Neural cell (in vitro differentiated cells): ENCODE measurements at regions not wholly inside any gene's neighbourhood (a gene's known extent, or its start where the extent isn't known, plus 50 kb on each side); places are given as distances from the start of the nearest gene placed in this dataset.

Source experiments
- H2AFZ ChIP-seq: fragments of 200-600, 300-800 bp; sonication (generic), shearing (Covaris generic); 2 replicates; pipeline ENCODE4 v1.6.0; 2014; ENCODE audit warnings: low read depth, mild to moderate bottlenecking, antibody characterized with exemption, low read length, moderate library complexity
- H3F3A ChIP-seq: fragments of 200-600 bp; shearing (Covaris generic); 2 replicates; pipeline ENCODE4 v1.6.1; 2016; ENCODE audit warnings: mild to moderate bottlenecking, moderate library complexity, mixed read lengths, antibody characterized with exemption, low read length; ENCODE audit not compliant: insufficient read depth, poor library complexity, severe bottlenecking
- H3K27ac ChIP-seq: fragments of 200-600, 300-800 bp; sonication (generic), shearing (Covaris generic); 2 replicates; pipeline ENCODE4 v1.5.1; 2014; ENCODE audit warnings: mild to moderate bottlenecking, low read length, moderate library complexity
- H3K27me3 ChIP-seq: fragments of 300-800, 200-600 bp; sonication (generic), shearing (Covaris generic); 2 replicates; pipeline ENCODE4 v1.6.0; 2014; ENCODE audit warnings: mild to moderate bottlenecking, low read depth, low read length, moderate library complexity; ENCODE audit not compliant: insufficient read depth
- H3K36me3 ChIP-seq: fragments of 300-800, 200-600 bp; sonication (generic), shearing (Covaris generic); 2 replicates; pipeline ENCODE4 v1.5.1; 2014; ENCODE audit warnings: mild to moderate bottlenecking, antibody characterized with exemption, low read length, moderate library complexity; ENCODE audit not compliant: insufficient read depth
- H3K4me2 ChIP-seq: fragments of 300-800, 200-600 bp; sonication (generic), shearing (Covaris generic); 2 replicates; pipeline ENCODE4 v1.6.0; 2014; ENCODE audit warnings: mild to moderate bottlenecking, low read length
- H3K4me3 ChIP-seq: fragments of 300-800, 200-600 bp; sonication (generic), shearing (Covaris generic); 2 replicates; pipeline ENCODE4 v1.5.1; 2014; ENCODE audit warnings: mild to moderate bottlenecking, low read length, moderate library complexity
- H3K79me2 ChIP-seq: fragments of 200-600 bp; shearing (Covaris generic); replicated peaks from 2 replicates; pipeline ENCODE4 v1.6.0; 2014; ENCODE audit warnings: mild to moderate bottlenecking, low read length, moderate library complexity; ENCODE audit not compliant: insufficient read depth
- H3K9ac ChIP-seq: fragments of 300-800, 200-600 bp; sonication (generic), shearing (Covaris generic); 2 replicates; pipeline ENCODE4 v1.6.1; 2016; ENCODE audit warnings: mild to moderate bottlenecking, low read length, mixed read lengths
- H3K9me2 ChIP-seq: fragments of 200-600 bp; shearing (Covaris generic); 2 replicates; pipeline ENCODE4 v1.6.1; 2016; ENCODE audit warnings: mild to moderate bottlenecking, low read length, mixed read lengths; ENCODE audit not compliant: insufficient read depth
- H3K9me3 ChIP-seq: fragments of 200-600, 300-800 bp; sonication (generic), shearing (Covaris generic); 2 replicates; pipeline ENCODE4 v1.6.1; 2016; ENCODE audit warnings: mild to moderate bottlenecking, mixed run types, low read length, moderate library complexity, mixed read lengths
- H4K20me1 ChIP-seq: fragments of 200-600 bp; shearing (Covaris generic); 2 replicates; pipeline ENCODE4 v1.6.1; 2016; ENCODE audit warnings: mild to moderate bottlenecking, mixed run types; ENCODE audit not compliant: insufficient read depth
- CTCF ChIP-seq: fragments of 450-650 bp; IDR thresholded peaks from 2 replicates; pipeline ENCODE4 v1.5.1; 2014; ENCODE audit warnings: antibody characterized with exemption, mild to moderate bottlenecking, moderate library complexity; ENCODE audit not compliant: poor library complexity, severe bottlenecking
- EP300 ChIP-seq: fragments of 450-650 bp; conservative IDR thresholded peaks from 2 replicates; pipeline ENCODE4 v1.6.1; 2014; ENCODE audit warnings: antibody characterized with exemption, mild to moderate bottlenecking, moderate library complexity; ENCODE audit not compliant: poor library complexity, severe bottlenecking
- EZH2 ChIP-seq: fragments of 200-600, 300-800 bp; shearing (Covaris generic), sonication (generic); IDR thresholded peaks from 2 replicates; pipeline ENCODE4 v1.6.1; 2014; ENCODE audit warnings: antibody characterized with exemption, low read length, borderline replicate concordance, mild to moderate bottlenecking; ENCODE audit not compliant: insufficient read depth, poor library complexity, severe bottlenecking
- MXI1 ChIP-seq: fragments of 450-650 bp; conservative IDR thresholded peaks from 2 replicates; pipeline ENCODE4 v1.6.1; 2014; ENCODE audit warnings: antibody characterized with exemption, mild to moderate bottlenecking; ENCODE audit not compliant: poor library complexity, severe bottlenecking
- POLR2AphosphoS5 ChIP-seq: IDR thresholded peaks from 2 replicates; pipeline ENCODE4 v1.6.1; 2012
- RAD21 ChIP-seq: fragments of 450-650 bp; conservative IDR thresholded peaks from 2 replicates; pipeline ENCODE4 v1.6.1; 2014; ENCODE audit warnings: antibody characterized with exemption, mild to moderate bottlenecking, moderate library complexity
- REST ChIP-seq: IDR thresholded peaks from 2 replicates; pipeline ENCODE4 v1.6.1; 2012; ENCODE audit warnings: borderline replicate concordance
- SMC3 ChIP-seq: fragments of 450-650 bp; conservative IDR thresholded peaks from 2 replicates; pipeline ENCODE4 v1.6.1; 2014; ENCODE audit warnings: antibody characterized with exemption, mild to moderate bottlenecking, moderate library complexity; ENCODE audit not compliant: poor library complexity
- TAF1 ChIP-seq: IDR thresholded peaks from 2 replicates; pipeline ENCODE4 v1.6.1; 2012; ENCODE audit warnings: low read depth

GRCh38 chr6:170030284-170030815 lies 260.5 kb downstream of the DLL1 start:
- H3K36me3 ChIP-seq: no peaks in the 10 kb centered on the region
- no peak overlapping the region for H3K9ac ChIP-seq
- H3K27me3 ChIP-seq: no peaks in the 10 kb centered on the region
- no peak overlapping the region for H3K4me3 ChIP-seq
- no peak overlapping the region for H2AFZ ChIP-seq
- TF ChIP-seq CTCF (no peak), POLR2AphosphoS5 (no peak), RAD21 (no peak), MXI1 (no peak), SMC3 (no peak), EP300 (no peak), EZH2 (no peak), TAF1 (no peak), REST (no peak)
- H3K79me2 ChIP-seq: no peaks in the 10 kb centered on the region
- no peaks in the 10 kb centered on the region for H4K20me1 ChIP-seq
- H3K9me3 ChIP-seq: no peaks in the 10 kb centered on the region
- no peak overlapping the region for H3K27ac ChIP-seq
- no peak overlapping the region for H3K4me2 ChIP-seq
- no peaks in the 10 kb centered on the region for H3F3A ChIP-seq
- H3K9me2 ChIP-seq: no peaks in the 10 kb centered on the region

- Histone ChIP-seq H3K9ac (no peak overlapping the region), H3K79me2 (no peaks in the 10 kb centered on the region), H3K27me3 (no peaks in the 10 kb centered on the region), H3K27ac (no peak overlapping the region), H3K4me2 (no peak overlapping the region), H3K9me2 (no peaks in the 10 kb centered on the region), H3K9me3 (no peaks in the 10 kb centered on the region), H3F3A (no peaks in the 10 kb centered on the region), H3K4me3 (no peak overlapping the region), H2AFZ (no peak overlapping the region), H3K36me3 (no peaks in the 10 kb centered on the region), H4K20me1 (no peaks in the 10 kb centered on the region)
- TF ChIP-seq MXI1 (no peak), EZH2 (no peak), TAF1 (no peak), EP300 (no peak), CTCF (no peak)
These were observed 261.2 kb downstream of the DLL1 start for GRCh38 chr6:170029416-170030283.
